ENCODE measurements at regions not wholly inside any gene's neighbourhood (a gene's known extent, or its start where the extent isn't known, plus 50 kb on each side); places are given as distances from the start of the nearest gene placed in this dataset.

- TF ChIP-seq, protein P1, sequence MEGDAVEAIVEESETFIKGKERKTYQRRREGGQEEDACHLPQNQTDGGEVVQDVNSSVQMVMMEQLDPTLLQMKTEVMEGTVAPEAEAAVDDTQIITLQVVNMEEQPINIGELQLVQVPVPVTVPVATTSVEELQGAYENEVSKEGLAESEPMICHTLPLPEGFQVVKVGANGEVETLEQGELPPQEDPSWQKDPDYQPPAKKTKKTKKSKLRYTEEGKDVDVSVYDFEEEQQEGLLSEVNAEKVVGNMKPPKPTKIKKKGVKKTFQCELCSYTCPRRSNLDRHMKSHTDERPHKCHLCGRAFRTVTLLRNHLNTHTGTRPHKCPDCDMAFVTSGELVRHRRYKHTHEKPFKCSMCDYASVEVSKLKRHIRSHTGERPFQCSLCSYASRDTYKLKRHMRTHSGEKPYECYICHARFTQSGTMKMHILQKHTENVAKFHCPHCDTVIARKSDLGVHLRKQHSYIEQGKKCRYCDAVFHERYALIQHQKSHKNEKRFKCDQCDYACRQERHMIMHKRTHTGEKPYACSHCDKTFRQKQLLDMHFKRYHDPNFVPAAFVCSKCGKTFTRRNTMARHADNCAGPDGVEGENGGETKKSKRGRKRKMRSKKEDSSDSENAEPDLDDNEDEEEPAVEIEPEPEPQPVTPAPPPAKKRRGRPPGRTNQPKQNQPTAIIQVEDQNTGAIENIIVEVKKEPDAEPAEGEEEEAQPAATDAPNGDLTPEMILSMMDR (IDR thresholded peaks at IDR 0.05) = peak; percentile 95
- H3K27me3 Mint-ChIP-seq (ENCODE audit: unreplicated experiment) = peaks cover 51% of the 10 kb centered on the region
- H3K27ac Mint-ChIP-seq (ENCODE audit: unreplicated experiment) = no peak overlapping the region
- H3K4me1 Mint-ChIP-seq (ENCODE audit: unreplicated experiment) = peaks cover 2% of the 10 kb centered on the region
- H3K4me3 Mint-ChIP-seq (ENCODE audit: unreplicated experiment) = no peak overlapping the region
- H3K36me3 Mint-ChIP-seq (ENCODE audit: unreplicated experiment) = no peaks in the 10 kb centered on the region
- DNase-seq (ENCODE audit: extremely low spot score, unreplicated experiment) = no peak
- H3K9me3 Mint-ChIP-seq (ENCODE audit: unreplicated experiment) = no peaks in the 10 kb centered on the region
Measured at GRCh38 chr18:59988098-59988706, 88.4 kb downstream of the PMAIP1 start.

DNA sequence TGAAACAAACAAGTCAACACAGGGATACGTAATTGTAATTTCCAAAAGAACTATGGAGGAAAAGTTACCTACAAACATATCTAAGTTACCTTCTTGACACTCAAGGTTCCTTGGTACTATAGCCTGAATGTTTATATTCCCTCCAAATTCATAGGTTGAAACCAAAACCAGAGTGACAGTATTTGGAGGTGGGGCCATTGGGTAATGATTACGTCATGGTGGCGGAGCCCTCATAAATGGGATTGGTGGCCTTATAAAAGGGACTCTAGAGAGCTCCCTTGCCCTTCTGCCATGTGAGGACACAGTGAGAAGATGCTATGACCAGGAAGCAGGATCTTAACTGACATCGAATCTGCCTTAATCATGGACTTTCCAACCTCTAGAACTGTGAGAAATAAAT, 87.3 kb downstream of the PMAIP1 start:
- Mint-ChIP-seq H3K36me3 (ENCODE audit: unreplicated experiment) (no peaks in the 10 kb centered on the region), H3K4me1 (ENCODE audit: unreplicated experiment) (peaks cover 2% of the 10 kb centered on the region), H3K4me3 (ENCODE audit: unreplicated experiment) (no peak overlapping the region), H3K9me3 (ENCODE audit: unreplicated experiment) (no peaks in the 10 kb centered on the region), H3K27me3 (ENCODE audit: unreplicated experiment) (peaks cover 40% of the 10 kb centered on the region), H3K27ac (ENCODE audit: unreplicated experiment) (no peak overlapping the region)
- no peak for DNase-seq (ENCODE audit: extremely low spot score, unreplicated experiment)
- TF ChIP-seq, protein P1 (IDR thresholded peaks at IDR 0.05) = no peak

DNA sequence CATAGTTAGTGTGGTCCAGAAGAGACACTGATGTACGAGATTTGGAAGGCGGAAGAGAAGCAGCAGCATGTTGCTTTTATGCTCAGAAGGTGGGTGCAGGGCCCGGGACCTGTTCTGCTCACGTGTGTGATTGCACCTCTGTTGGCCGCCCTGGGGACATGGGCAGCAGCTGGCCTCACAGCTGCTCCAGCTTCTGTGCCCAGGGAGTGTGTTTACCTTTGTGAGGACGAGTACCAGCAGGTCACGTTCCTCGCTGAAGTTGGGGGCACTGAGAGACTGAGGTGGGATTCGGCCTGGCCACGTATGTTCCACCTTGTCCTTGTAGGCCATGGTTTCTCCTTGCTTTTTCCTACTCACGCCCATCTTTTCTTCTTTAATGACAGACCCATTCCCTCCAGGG, 86.3 kb downstream of the PMAIP1 start:
- Mint-ChIP-seq H3K4me1 (ENCODE audit: unreplicated experiment) (peaks cover 2% of the 10 kb centered on the region), H3K9me3 (ENCODE audit: unreplicated experiment) (no peaks in the 10 kb centered on the region), H3K4me3 (ENCODE audit: unreplicated experiment) (no peak overlapping the region), H3K27ac (ENCODE audit: unreplicated experiment) (no peak overlapping the region), H3K27me3 (ENCODE audit: unreplicated experiment) (peaks cover 36% of the 10 kb centered on the region), H3K36me3 (ENCODE audit: unreplicated experiment) (no peaks in the 10 kb centered on the region)
- TF ChIP-seq, protein P1 (IDR thresholded peaks at IDR 0.05) = no peak
- DNase-seq (ENCODE audit: extremely low spot score, unreplicated experiment) = no peak

- Mint-ChIP-seq H3K4me3 (ENCODE audit: unreplicated experiment) (no peak overlapping the region), H3K9me3 (ENCODE audit: unreplicated experiment) (no peaks in the 10 kb centered on the region), H3K4me1 (ENCODE audit: unreplicated experiment) (peaks cover 2% of the 10 kb centered on the region), H3K27ac (ENCODE audit: unreplicated experiment) (no peak overlapping the region), H3K27me3 (ENCODE audit: unreplicated experiment) (peaks cover 28% of the 10 kb centered on the region), H3K36me3 (ENCODE audit: unreplicated experiment) (no peaks in the 10 kb centered on the region)
- TF ChIP-seq, protein P1 (IDR thresholded peaks at IDR 0.05) = no peak
- DNase-seq (ENCODE audit: extremely low spot score, unreplicated experiment) = no peak
Measured at GRCh38 chr18:59985289-59985688, 85.5 kb downstream of the PMAIP1 start.

DNA sequence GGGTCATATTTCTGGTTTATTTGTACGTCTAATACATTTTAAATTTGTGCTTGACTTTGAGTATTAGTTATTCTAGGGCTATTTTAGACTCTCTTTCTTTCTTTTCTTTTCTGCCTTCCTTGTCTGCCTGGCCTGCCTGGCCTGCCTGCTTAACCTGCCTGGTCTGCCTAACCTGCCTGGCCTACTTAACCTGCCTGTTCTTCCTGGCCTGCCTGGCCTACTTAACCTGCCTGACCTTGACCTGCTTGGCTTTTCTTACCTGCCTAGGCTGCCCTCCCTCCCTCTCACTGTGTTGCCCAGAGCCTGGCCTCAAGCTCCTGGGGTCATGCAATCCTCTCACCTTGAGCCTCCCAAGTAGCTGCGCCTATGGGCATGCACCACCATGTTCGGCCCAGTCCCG, 83.7 kb downstream of the PMAIP1 start:
- no peak overlapping the region for H3K4me3 Mint-ChIP-seq (ENCODE audit: unreplicated experiment)
- DNase-seq (ENCODE audit: extremely low spot score, unreplicated experiment) = no peak
- no peaks in the 10 kb centered on the region for H3K9me3 Mint-ChIP-seq (ENCODE audit: unreplicated experiment)
- no peak overlapping the region for H3K27ac Mint-ChIP-seq (ENCODE audit: unreplicated experiment)
- H3K27me3 Mint-ChIP-seq (ENCODE audit: unreplicated experiment) = peaks cover 14% of the 10 kb centered on the region
- TF ChIP-seq, protein P1 (IDR thresholded peaks at IDR 0.05) = no peak
- peaks cover 2% of the 10 kb centered on the region for H3K4me1 Mint-ChIP-seq (ENCODE audit: unreplicated experiment)
- H3K36me3 Mint-ChIP-seq (ENCODE audit: unreplicated experiment) = no peaks in the 10 kb centered on the region
